PC-9 (cell line): ENCODE measurements at regions not wholly inside any gene's neighbourhood (a gene's known extent, or its start where the extent isn't known, plus 50 kb on each side); places are given as distances from the start of the nearest gene placed in this dataset.
"Not testable (repeated sequence)": the region's sequence is repeated elsewhere in the genome, so short reads cannot be mapped to it uniquely, and the experiment has no call there.

ENCODE experiments used
- BruUV-seq: library from RNA; stranded (reverse); fragments of 400-500 nt; replicated peaks from 2 replicates; lab custom pipeline; 2021; lab: Mats Ljungman, UMichigan
- CTCF ChIA-PET: fragments of 300-600 bp; sonication (Branson Sonifier 250); formaldehyde crosslinking; loops from one replicate; lab custom pipeline; 2022; ENCODE audit warnings: antibody characterized with exemption; lab: Charles Lee
- POLR2A ChIA-PET: fragments of 300-600 bp; sonication (Branson Sonifier 250); formaldehyde crosslinking; loops from one replicate; lab custom pipeline; 2022; ENCODE audit warnings: antibody characterized with exemption; ENCODE audit not compliant: unreplicated experiment; lab: Charles Lee
- DNase-seq, 2 experiments: peaks; one replicate each; pipeline versions ENCODE4 v3.0.0 to v3.0.0-alpha.2; 2015 to 2022; ENCODE audit warnings: mixed read lengths in 1 of 2
- H2AFZ ChIP-seq: fragments of 200-600 bp; sonication (generic); 2 replicates; pipeline ENCODE4 v1.8.1; 2017; ENCODE audit warnings: antibody characterized with exemption
- H3F3A ChIP-seq: fragments of 200-600 bp; sonication (generic); 2 replicates; pipeline ENCODE4 v1.8.1; 2017; ENCODE audit warnings: antibody characterized with exemption, mild to moderate bottlenecking, low read depth; ENCODE audit not compliant: insufficient read depth
- H3K27ac ChIP-seq: fragments of 200-600 bp; sonication (generic); 2 replicates; pipeline ENCODE4 v1.6.1; 2016; ENCODE audit warnings: mixed run types
- H3K27me3 ChIP-seq: fragments of 200-600 bp; sonication (generic); 2 replicates; pipeline ENCODE4 v1.6.1; 2016; ENCODE audit warnings: low read depth, mixed run types; ENCODE audit not compliant: insufficient read depth
- H3K36me3 ChIP-seq: fragments of 200-600 bp; sonication (generic); 2 replicates; pipeline ENCODE4 v1.6.1; 2016; ENCODE audit warnings: low read depth, mixed run types
- H3K4me1 ChIP-seq: fragments of 200-600 bp; sonication (generic); replicated peaks from 2 replicates; pipeline ENCODE4 v1.6.1; 2016; ENCODE audit warnings: mixed run types; ENCODE audit not compliant: insufficient read depth
- H3K4me2 ChIP-seq: fragments of 200-600 bp; sonication (generic); 2 replicates; pipeline ENCODE4 v1.6.1; 2017; ENCODE audit warnings: mixed run types
- H3K4me3 ChIP-seq: fragments of 200-600 bp; sonication (generic); 2 replicates; pipeline ENCODE4 v1.6.1; 2016; ENCODE audit warnings: mixed run types
- H3K79me2 ChIP-seq: fragments of 200-600 bp; sonication (generic); 2 replicates; pipeline ENCODE4 v1.6.1; 2017; ENCODE audit warnings: low read depth, mixed run types
- H3K9me2 ChIP-seq: fragments of 200-600 bp; sonication (generic); 2 replicates; pipeline ENCODE4 v1.8.1; 2017; ENCODE audit warnings: mild to moderate bottlenecking; ENCODE audit not compliant: insufficient read depth
- H3K9me3 ChIP-seq: fragments of 200-600 bp; sonication (generic); 2 replicates; pipeline ENCODE4 v1.8.1; 2016; ENCODE audit warnings: low read depth; ENCODE audit not compliant: insufficient read depth
- H4K20me1 ChIP-seq: fragments of 200-600 bp; sonication (generic); 2 replicates; pipeline ENCODE4 v1.8.1; 2017; ENCODE audit not compliant: insufficient read depth
- intact Hi-C: fragments of 100-400 bp; cut with micrococcal nuclease; formaldehyde crosslinking; loops from one replicate; pipeline ENCODE4 v1.10.0; 2022; ENCODE audit not compliant: unreplicated experiment

DNA sequence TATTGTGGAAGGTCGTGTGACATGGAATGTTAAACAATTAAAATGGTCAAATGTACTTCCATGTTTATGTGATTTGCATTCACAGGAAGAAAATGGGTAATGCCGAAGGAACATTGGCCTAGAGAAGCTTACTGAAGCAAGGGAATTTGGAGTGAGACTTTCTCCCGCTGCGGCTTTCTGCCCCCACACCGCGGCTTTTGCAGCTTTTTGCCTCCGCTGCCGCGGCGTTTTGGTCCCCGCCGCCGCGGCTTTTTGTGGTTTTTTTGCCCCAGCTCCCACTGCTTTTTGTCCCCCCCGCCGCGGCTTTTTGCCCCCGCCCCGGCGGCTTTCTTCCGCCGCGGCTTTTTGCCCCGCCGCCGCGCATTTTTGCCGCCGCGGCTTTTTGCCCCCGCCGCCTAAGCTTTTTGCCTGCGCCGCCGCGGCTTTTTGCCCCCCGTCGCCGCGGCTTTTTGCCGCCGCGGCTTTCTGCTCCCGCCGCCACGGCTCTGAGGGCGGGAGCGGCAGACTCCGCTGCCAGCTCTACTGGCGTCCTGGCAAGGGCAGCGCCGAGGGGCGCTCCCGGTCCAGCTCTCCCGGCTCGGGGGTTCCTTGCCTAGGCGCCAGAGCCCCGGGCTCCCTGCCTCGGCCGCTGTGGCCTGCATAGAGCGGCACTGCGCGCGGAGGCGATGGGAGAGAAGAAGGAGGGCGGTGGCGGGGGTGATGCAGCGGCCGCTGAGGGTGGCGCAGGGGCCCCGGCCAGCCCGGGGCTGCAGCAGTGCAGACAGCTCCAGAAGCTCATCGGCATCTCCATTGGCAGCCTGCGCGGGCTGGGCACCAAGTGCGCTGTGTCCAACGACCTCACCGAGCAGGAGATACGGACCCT, 134.3 kb upstream of the ERV3-1 start:
- H3K27me3 ChIP-seq, H3K9me2 ChIP-seq, H3K4me3 ChIP-seq, H3F3A ChIP-seq, BruUV-seq, H3K4me1 ChIP-seq, POLR2A ChIA-PET, H4K20me1 ChIP-seq, H3K36me3 ChIP-seq, H2AFZ ChIP-seq, H3K79me2 ChIP-seq, H3K9me3 ChIP-seq, DNase-seq, CTCF ChIA-PET, H3K27ac ChIP-seq, intact Hi-C loops, H3K4me2 ChIP-seq: not testable (repeated sequence)

- H3K9me3 ChIP-seq, H3K27ac ChIP-seq, DNase-seq, H3K4me1 ChIP-seq, H4K20me1 ChIP-seq, intact Hi-C loops, H2AFZ ChIP-seq, BruUV-seq, CTCF ChIA-PET, POLR2A ChIA-PET, H3K4me2 ChIP-seq, H3K4me3 ChIP-seq, H3K9me2 ChIP-seq, H3K27me3 ChIP-seq, H3K79me2 ChIP-seq, H3K36me3 ChIP-seq, H3F3A ChIP-seq: not testable (repeated sequence)
Observed at GRCh38 chr7:65136850-65137249, 130.4 kb upstream of the ERV3-1 start.

DNA sequence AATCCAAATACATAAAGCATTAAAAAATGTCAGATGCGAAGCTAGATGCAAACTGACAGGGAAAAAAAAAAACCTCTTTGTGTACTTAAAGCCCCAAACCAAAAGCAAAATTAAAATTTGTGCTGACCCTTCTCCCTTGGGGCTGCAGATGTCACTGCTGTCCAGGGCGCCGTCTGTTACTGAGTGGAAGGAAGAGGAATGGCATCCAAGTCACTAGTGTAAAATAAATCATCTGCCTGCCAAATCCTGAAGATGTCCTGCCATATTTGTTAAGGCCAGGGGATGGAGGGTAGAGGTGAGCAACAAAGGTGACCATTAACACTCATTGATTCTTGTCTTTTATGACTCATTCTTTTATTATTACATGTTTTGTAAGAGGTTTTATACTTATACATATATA, 126.6 kb upstream of the ERV3-1 start:
- DNase-seq, H3K4me1 ChIP-seq, H3F3A ChIP-seq, H3K9me3 ChIP-seq, H3K36me3 ChIP-seq, CTCF ChIA-PET, H3K27ac ChIP-seq, intact Hi-C loops, H3K27me3 ChIP-seq, POLR2A ChIA-PET, H2AFZ ChIP-seq, H3K9me2 ChIP-seq, H3K4me3 ChIP-seq, BruUV-seq, H4K20me1 ChIP-seq, H3K79me2 ChIP-seq, H3K4me2 ChIP-seq: not testable (repeated sequence)

DNA sequence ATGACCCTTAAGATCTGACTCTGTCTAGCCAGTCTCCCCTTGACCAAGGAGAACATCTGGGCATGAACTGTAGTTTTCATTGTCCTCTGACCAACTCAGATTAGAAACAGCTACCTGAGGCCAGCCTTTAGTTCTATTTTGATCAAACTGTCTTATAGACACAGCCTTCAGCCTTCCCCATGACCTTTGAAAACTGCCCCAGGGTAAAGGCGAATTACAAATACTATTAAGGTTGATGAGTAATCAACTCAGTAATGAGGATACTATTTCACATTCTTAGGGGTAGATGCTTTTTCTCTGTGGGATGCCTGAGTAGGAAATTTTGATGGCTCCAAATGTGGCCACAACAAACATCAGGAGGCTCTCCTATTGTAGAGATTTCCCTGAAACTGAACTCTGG, 125.8 kb upstream of the ERV3-1 start:
- H3K36me3 ChIP-seq, BruUV-seq, POLR2A ChIA-PET: not testable (repeated sequence)

GRCh38 chr7:65127364-65127763, 120.9 kb upstream of the ERV3-1 start:
- H3K79me2 ChIP-seq, H3K9me3 ChIP-seq, H3K4me1 ChIP-seq, POLR2A ChIA-PET, intact Hi-C loops, H4K20me1 ChIP-seq, BruUV-seq, H3K27me3 ChIP-seq, DNase-seq, CTCF ChIA-PET, H2AFZ ChIP-seq, H3K4me2 ChIP-seq, H3K27ac ChIP-seq, H3K4me3 ChIP-seq, H3K36me3 ChIP-seq, H3F3A ChIP-seq, H3K9me2 ChIP-seq: not testable (repeated sequence)

More for the DNA sequence above, 125.8 kb upstream of the ERV3-1 start:
- DNase-seq, H3K79me2 ChIP-seq, H3K4me2 ChIP-seq, H3K9me2 ChIP-seq, H3K9me3 ChIP-seq, intact Hi-C loops, CTCF ChIA-PET, H4K20me1 ChIP-seq, H3F3A ChIP-seq, H2AFZ ChIP-seq, H3K27me3 ChIP-seq, H3K4me3 ChIP-seq, H3K4me1 ChIP-seq, H3K27ac ChIP-seq: not testable (repeated sequence)

- H3K27ac ChIP-seq, H3K4me1 ChIP-seq, H3K36me3 ChIP-seq, H3K9me3 ChIP-seq, H3K27me3 ChIP-seq, H3F3A ChIP-seq, H2AFZ ChIP-seq, H3K79me2 ChIP-seq, H3K9me2 ChIP-seq, H3K4me2 ChIP-seq, POLR2A ChIA-PET, intact Hi-C loops, H3K4me3 ChIP-seq, H4K20me1 ChIP-seq, DNase-seq, BruUV-seq, CTCF ChIA-PET: not testable (repeated sequence)
Observed at GRCh38 chr7:65124600-65124999, 118.1 kb upstream of the ERV3-1 start.

- H3K4me2 ChIP-seq, H3F3A ChIP-seq, H3K9me2 ChIP-seq, H3K27me3 ChIP-seq, intact Hi-C loops, BruUV-seq, H4K20me1 ChIP-seq, H3K9me3 ChIP-seq, H3K36me3 ChIP-seq, DNase-seq, H3K4me3 ChIP-seq, H3K4me1 ChIP-seq, CTCF ChIA-PET, H3K27ac ChIP-seq, H3K79me2 ChIP-seq, POLR2A ChIA-PET, H2AFZ ChIP-seq: not testable (repeated sequence)
Observed at GRCh38 chr7:65105650-65106203, 99.2 kb upstream of the ERV3-1 start.
